CD4-positive, alpha-beta memory T cell (primary cell): ENCODE measurements at regions not wholly inside any gene's neighbourhood (a gene's known extent, or its start where the extent isn't known, plus 50 kb on each side); places are given as distances from the start of the nearest gene placed in this dataset.
"Not testable (repeated sequence)": the region's sequence is repeated elsewhere in the genome, so short reads cannot be mapped to it uniquely, and the experiment has no call there.

Experiments used
- CTCF ChIA-PET: fragments of 350-600 bp; sonication (Branson Sonifier 250); formaldehyde crosslinking; loops from one replicate; lab custom pipeline; 2021; ENCODE audit warnings: inconsistent platforms; ENCODE audit not compliant: partially characterized antibody; lab: Charles Lee
- POLR2A ChIA-PET: fragments of 350-600 bp; sonication (Branson Sonifier 250); formaldehyde crosslinking; loops from one replicate; lab custom pipeline; 2021; ENCODE audit not compliant: partially characterized antibody; lab: Charles Lee
- DNase-seq, 5 donors: peaks; one replicate each; pipeline versions ENCODE4 v3.0.0 to v3.0.0-alpha.2; 2020 to 2022; ENCODE audit warnings: mixed read lengths in 1 of 5
- H3K27ac ChIP-seq: one replicate; pipeline ENCODE4 v1.7.0; 2013; ENCODE audit warnings: low read depth, low read length
- H3K27me3 ChIP-seq: 2 replicates; pipeline ENCODE4 v1.7.0; 2013; ENCODE audit warnings: mild to moderate bottlenecking, low read length, moderate library complexity; ENCODE audit not compliant: insufficient read depth
- H3K36me3 ChIP-seq: 2 replicates; pipeline ENCODE4 v1.7.0; 2013; ENCODE audit warnings: mild to moderate bottlenecking, low read length, moderate library complexity; ENCODE audit not compliant: insufficient read depth
- H3K4me1 ChIP-seq: 2 replicates; pipeline ENCODE4 v1.7.0; 2013; ENCODE audit warnings: mild to moderate bottlenecking, low read length, moderate library complexity; ENCODE audit not compliant: insufficient read depth
- H3K4me3 ChIP-seq, 2 donors: one replicate each; pipeline ENCODE4 v1.7.0; 2013; ENCODE audit warnings: low read length in 2 of 2, mild to moderate bottlenecking in 1 of 2
- H3K9me3 ChIP-seq, 2 donors: one replicate each; pipeline ENCODE4 v1.7.0; 2013; ENCODE audit warnings: low read length in 2 of 2, control low read depth in 1 of 2; ENCODE audit not compliant: control insufficient read depth in 1 of 2
- H3K27ac Mint-ChIP-seq, 7 donors: one replicate each; pipeline ENCODE4 v1.8.0; 2020 to 2021; ENCODE audit warnings: mixed read lengths in 7 of 7, mild to moderate bottlenecking in 6 of 7, inconsistent platforms in 3 of 7, moderate library complexity in 3 of 7
- H3K27me3 Mint-ChIP-seq, 2 donors: one replicate each; pipeline ENCODE4 v1.8.0; 2020 to 2021; ENCODE audit warnings: mixed read lengths in 2 of 2
- H3K36me3 Mint-ChIP-seq, 2 donors: one replicate each; pipeline ENCODE4 v1.8.0; 2020 to 2021; ENCODE audit warnings: mixed read lengths in 2 of 2, inconsistent platforms in 1 of 2, mild to moderate bottlenecking in 1 of 2
- H3K4me1 Mint-ChIP-seq, 4 donors: one replicate each; pipeline ENCODE4 v1.8.0; 2020 to 2021; ENCODE audit warnings: mixed read lengths in 4 of 4, mild to moderate bottlenecking in 1 of 4
- H3K4me3 Mint-ChIP-seq, 8 donors: one replicate each; pipeline ENCODE4 v1.8.0; 2020 to 2021; ENCODE audit warnings: mixed read lengths in 8 of 8, mild to moderate bottlenecking in 7 of 8, moderate library complexity in 6 of 8, inconsistent platforms in 3 of 8
- H3K9me3 Mint-ChIP-seq, 8 donors: one replicate each; pipeline ENCODE4 v1.8.0; 2020 to 2021; ENCODE audit warnings: mixed read lengths in 8 of 8, mild to moderate bottlenecking in 5 of 8, inconsistent platforms in 3 of 8, moderate library complexity in 1 of 8
- intact Hi-C: fragments of 100-400 bp; cut with micrococcal nuclease; formaldehyde crosslinking; loops from one replicate; pipeline ENCODE4 v1.15.1; 2023

DNA sequence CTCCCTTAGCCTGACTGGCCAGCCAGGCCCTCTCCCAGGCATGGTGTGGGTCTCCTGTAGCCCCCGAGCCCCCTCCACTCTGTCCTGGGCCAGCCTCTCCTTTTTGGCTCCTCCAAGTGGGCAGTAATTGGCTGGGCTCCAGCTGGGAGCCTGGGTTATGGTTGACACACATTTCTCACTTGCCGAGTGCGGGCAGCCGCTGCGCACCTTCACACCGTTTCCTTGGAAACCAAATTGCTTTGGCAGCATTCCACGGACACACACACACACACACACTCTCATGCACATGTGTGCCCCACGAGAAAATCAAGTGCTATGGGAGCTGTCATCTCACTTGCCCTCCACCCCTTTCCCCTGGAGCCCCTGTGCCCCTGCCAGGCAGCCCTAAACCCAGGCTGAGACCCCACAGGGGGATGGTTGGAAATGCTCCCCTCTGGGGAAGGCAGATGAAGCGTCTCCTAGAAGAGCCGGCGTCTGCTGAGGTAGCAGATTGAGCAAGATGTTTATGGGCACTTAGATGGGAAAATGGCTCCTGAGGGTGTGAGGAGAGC is 402.7 kb upstream of the TNRC6C start:
- CTCF ChIA-PET = no interaction called here
- H3K27ac Mint-ChIP-seq = no peak overlapping the region
- DNase-seq = peak in 1 of 5 donors; percentile 6

DNA sequence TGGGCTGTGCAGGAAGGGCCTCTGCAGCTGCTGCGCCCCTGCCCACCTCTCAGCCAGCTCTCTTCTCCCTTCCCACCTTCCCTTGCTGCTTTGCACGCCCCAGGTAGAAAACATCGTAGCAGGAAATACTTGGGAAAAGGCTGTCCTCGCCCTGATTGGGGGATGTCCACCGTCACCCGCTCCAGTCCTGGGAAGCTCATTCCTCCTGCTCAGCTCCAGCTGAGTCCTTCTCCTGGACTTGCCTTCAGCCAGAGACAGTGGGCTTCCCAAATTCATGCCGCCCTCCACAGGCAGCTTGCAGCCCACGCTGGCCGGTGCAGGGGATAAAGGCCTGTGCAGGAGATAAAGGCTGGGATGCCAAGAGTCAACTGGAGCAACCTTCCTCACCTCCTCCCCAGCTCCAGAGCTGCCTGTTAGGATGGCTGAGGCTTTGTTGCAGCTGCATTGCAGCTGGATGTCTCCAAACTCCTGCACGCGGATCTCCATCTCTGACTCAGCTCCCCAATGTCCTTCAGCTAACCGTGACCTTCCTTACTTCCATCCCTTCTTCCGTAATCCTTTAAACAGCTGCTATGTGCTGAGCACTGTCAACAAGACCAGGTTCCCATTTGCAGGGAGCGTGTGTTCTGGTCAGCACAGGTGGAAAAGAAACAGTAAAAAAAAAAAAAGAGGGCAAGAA is 402.0 kb upstream of the TNRC6C start:
- H3K36me3 Mint-ChIP-seq = no peaks in the 10 kb centered on the region
- H3K4me3 Mint-ChIP-seq = no peak overlapping the region
- no peak for DNase-seq
- Histone ChIP-seq H3K27ac (no peak overlapping the region), H3K36me3 (no peaks in the 10 kb centered on the region), H3K4me3 (no peak overlapping the region), H3K4me1 (no peaks in the 10 kb centered on the region), H3K27me3 (no peaks in the 10 kb centered on the region), H3K9me3 (no peaks in the 10 kb centered on the region)
- ChIA-PET CTCF (no interaction called here), POLR2A (no interaction called here)
- H3K4me1 Mint-ChIP-seq = no peaks in the 10 kb centered on the region
- H3K27ac Mint-ChIP-seq = no peak overlapping the region
- H3K27me3 Mint-ChIP-seq = peaks cover 5 to 6% of the 10 kb centered on the region in 2 donors
- no peaks in the 10 kb centered on the region for H3K9me3 Mint-ChIP-seq
- intact Hi-C loops = no loop called here

More for the DNA sequence above, 402.7 kb upstream of the TNRC6C start:
- peaks cover 0 to 1% (median 0%) of the 10 kb centered on the region in 4 donors for H3K4me1 Mint-ChIP-seq
- Histone ChIP-seq H3K9me3 (no peaks in the 10 kb centered on the region), H3K27ac (no peak overlapping the region), H3K4me1 (no peaks in the 10 kb centered on the region), H3K4me3 (no peak overlapping the region), H3K36me3 (no peaks in the 10 kb centered on the region), H3K27me3 (no peaks in the 10 kb centered on the region)
- peaks cover 5 to 6% of the 10 kb centered on the region in 2 donors for H3K27me3 Mint-ChIP-seq
- intact Hi-C loops = no loop called here
- no peaks in the 10 kb centered on the region for H3K9me3 Mint-ChIP-seq
- POLR2A ChIA-PET = no interaction called here
- no peaks in the 10 kb centered on the region for H3K36me3 Mint-ChIP-seq
- H3K4me3 Mint-ChIP-seq = no peak overlapping the region

DNA sequence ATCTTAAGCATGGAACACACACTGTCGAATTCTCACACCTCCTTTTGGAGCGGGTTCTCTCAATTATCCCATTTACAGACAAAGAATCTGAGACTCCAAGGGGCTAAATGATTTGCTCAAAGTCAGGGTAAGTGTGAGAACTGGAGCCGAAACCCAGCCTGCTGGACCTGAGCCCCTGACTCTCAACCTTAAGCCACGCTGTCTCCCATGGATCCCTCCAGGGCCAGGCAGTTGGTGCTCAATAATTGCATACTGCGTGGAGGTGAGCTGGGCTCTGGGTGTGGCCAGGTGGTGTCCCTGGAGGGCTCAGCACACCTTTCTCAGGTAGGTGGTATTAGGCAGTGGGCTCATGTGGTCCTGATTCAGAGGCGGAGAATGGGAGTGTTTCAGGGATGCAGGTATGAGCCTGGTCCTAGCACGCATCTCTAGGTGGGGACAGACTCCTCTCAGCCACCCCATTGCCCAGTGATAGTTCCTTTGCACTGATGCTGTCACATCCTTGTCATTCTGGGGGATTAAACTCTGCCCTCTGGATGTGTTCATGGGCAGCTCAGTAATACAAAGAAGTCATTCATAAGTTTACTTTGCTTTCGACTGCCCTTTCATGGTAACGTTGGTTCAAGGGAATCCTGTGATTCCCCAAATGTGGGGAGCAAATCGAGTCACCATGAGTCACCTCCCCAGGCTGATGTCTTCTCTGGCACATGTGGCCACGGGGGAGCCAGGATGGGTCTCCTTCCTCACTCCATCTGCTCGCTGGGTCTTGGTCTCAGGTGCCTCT is 399.5 kb upstream of the TNRC6C start:
- H3K9me3 Mint-ChIP-seq = no peaks in the 10 kb centered on the region
- no peak overlapping the region for H3K4me3 Mint-ChIP-seq
- H3K36me3 Mint-ChIP-seq = no peaks in the 10 kb centered on the region
- Histone ChIP-seq H3K27me3 (no peaks in the 10 kb centered on the region), H3K4me3 (no peak overlapping the region), H3K36me3 (no peaks in the 10 kb centered on the region), H3K4me1 (no peaks in the 10 kb centered on the region), H3K9me3 (no peaks in the 10 kb centered on the region), H3K27ac (no peak overlapping the region)
- DNase-seq = no peak
- peaks cover 6 to 8% of the 10 kb centered on the region in 2 donors for H3K27me3 Mint-ChIP-seq
- H3K4me1 Mint-ChIP-seq = no peaks in the 10 kb centered on the region
- POLR2A ChIA-PET = no interaction called here
- intact Hi-C loops = no loop called here
- CTCF ChIA-PET = no interaction called here
- H3K27ac Mint-ChIP-seq = peak overlapping the region in 1 of 7 donors; percentile 59

DNA sequence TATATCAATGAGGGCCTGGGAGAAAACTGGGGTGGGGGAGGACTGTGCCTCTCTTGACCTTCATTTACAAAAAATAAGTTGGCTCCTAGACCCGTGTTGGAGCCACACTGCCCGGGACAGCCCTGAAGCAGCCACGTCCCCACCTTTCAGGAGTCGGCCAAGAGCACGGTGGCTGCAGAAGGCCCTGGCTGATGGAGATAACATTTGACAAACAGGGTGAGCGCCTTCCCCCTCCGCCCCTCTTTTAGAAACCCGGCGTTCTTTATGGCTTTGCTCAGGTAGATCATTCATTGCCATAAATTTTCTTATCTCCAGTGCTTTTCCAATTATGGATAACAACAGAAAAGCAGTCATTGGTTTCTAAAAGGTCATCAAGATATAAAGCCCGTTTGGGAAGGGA is 398.1 kb upstream of the TNRC6C start:
- H3K27ac ChIP-seq = no peak overlapping the region
- no peaks in the 10 kb centered on the region for H3K4me1 ChIP-seq
- no peaks in the 10 kb centered on the region for H3K9me3 ChIP-seq
- ChIA-PET POLR2A (no interaction called here), CTCF (no interaction called here)
- Mint-ChIP-seq H3K27me3 (peaks cover 6 to 10% of the 10 kb centered on the region in 2 donors), H3K4me3 (no peak overlapping the region), H3K27ac (no peak overlapping the region), H3K36me3 (no peaks in the 10 kb centered on the region), H3K4me1 (no peaks in the 10 kb centered on the region), H3K9me3 (no peaks in the 10 kb centered on the region)
- intact Hi-C loops = no loop called here
- H3K27me3 ChIP-seq = no peaks in the 10 kb centered on the region
- DNase-seq = no peak
- no peaks in the 10 kb centered on the region for H3K36me3 ChIP-seq
- no peak overlapping the region for H3K4me3 ChIP-seq

DNA sequence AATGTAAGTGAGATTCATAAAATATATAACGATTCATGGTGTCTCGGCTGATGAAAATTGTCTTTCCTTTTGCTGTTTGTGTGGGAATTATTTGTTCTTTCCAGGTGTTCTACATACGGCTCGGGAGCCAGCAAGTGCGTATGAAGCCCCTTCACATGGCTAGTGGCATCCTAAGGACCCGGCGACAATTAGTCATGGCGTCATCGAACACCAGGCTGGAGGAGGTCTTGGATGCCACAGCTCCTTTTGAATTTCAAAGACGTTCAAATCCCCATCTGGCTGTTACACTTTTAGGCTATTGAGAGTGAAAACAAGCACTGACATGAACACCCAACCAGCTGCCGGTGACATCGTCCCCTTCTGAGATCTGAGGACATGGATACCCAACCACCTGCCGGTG is 397.7 kb upstream of the TNRC6C start:
- Mint-ChIP-seq H3K4me3 (no peak overlapping the region), H3K27ac (no peak overlapping the region), H3K4me1 (no peaks in the 10 kb centered on the region), H3K9me3 (no peaks in the 10 kb centered on the region), H3K36me3 (no peaks in the 10 kb centered on the region), H3K27me3 (peaks cover 6 to 10% of the 10 kb centered on the region in 2 donors)
- no peaks in the 10 kb centered on the region for H3K9me3 ChIP-seq
- no peaks in the 10 kb centered on the region for H3K27me3 ChIP-seq
- ChIA-PET POLR2A (no interaction called here), CTCF (no interaction called here)
- H3K27ac ChIP-seq = no peak overlapping the region
- no peaks in the 10 kb centered on the region for H3K4me1 ChIP-seq
- intact Hi-C loops = no loop called here
- H3K36me3 ChIP-seq = no peaks in the 10 kb centered on the region
- no peak for DNase-seq
- H3K4me3 ChIP-seq = no peak overlapping the region

DNA sequence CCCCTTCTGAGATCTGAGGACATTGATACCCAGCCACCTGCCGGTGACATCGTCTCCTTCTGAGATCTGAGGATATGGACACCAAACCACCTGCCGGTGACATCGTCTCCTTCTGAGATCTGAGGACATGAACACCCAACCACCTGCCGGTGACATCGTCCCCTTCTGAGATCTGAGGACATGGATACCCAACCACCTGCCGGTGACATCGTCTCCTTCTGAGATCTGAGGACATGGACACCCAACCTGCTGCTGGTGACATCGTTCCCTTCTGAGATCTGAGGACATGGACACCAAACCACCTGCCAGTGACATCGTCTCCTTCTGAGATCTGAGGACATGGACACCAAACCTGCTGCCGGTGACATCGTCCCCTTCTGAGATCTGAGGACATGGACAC is 396.1 kb upstream of the TNRC6C start:
- H3K36me3 ChIP-seq, H3K4me1 ChIP-seq, H3K4me3 Mint-ChIP-seq, intact Hi-C loops, H3K4me3 ChIP-seq, POLR2A ChIA-PET, H3K27ac Mint-ChIP-seq, H3K9me3 Mint-ChIP-seq, H3K36me3 Mint-ChIP-seq, H3K4me1 Mint-ChIP-seq, H3K9me3 ChIP-seq, H3K27ac ChIP-seq, H3K27me3 ChIP-seq, DNase-seq: not testable (repeated sequence)
- CTCF ChIA-PET = interaction anchor here (1.3 kb wide), 1 partner anchor 20 kb away, joined by 7 read pairs; no protein-coding TSS in a partner anchor
- peaks cover 4 to 12% of the 10 kb centered on the region in 2 donors for H3K27me3 Mint-ChIP-seq

DNA sequence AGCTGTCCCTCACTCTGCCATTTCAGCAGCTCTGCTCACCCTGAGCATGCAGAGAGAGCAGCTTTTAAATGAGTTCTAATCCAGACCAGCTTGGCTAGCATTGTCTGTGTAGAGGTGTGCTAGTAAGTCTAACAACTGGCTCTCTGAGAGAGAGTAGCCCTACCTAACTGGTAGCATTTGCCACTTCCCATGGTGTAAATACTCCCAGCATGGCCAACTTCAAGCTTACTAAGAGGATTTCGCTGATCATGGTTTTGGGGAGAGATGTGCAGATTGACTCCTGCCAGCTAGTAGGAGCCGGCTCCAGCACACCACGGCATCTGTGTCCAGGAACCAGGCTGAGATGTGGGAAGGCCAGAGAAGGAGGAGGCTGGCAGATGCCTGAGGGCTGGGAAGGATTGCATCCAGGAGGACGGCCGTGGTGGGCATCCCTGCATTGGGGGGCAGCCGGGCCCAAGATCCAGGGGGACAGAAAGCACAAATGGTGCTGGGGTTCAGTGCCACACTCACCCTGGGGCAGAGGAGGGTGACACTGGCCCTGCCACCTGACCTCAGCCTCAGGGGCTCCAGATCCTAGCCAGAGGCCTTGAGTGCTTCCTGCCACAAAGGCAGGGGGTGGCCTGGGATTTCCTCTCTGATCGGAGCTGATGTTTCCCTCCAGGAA is 394.9 kb upstream of the TNRC6C start:
- CTCF ChIA-PET = interaction anchor here (1.3 kb wide), 1 partner anchor 21 kb away, joined by 7 read pairs; no protein-coding TSS in a partner anchor

More for the DNA sequence above, 394.9 kb upstream of the TNRC6C start:
- Mint-ChIP-seq H3K27ac (peak overlapping the region in 1 of 7 donors; percentile 10), H3K9me3 (no peaks in the 10 kb centered on the region), H3K4me3 (no peak overlapping the region), H3K4me1 (no peaks in the 10 kb centered on the region), H3K36me3 (no peaks in the 10 kb centered on the region), H3K27me3 (peaks cover 7 to 17% of the 10 kb centered on the region in 2 donors)
- POLR2A ChIA-PET = no interaction called here
- intact Hi-C loops = no loop called here
- Histone ChIP-seq H3K9me3 (no peaks in the 10 kb centered on the region), H3K27me3 (no peaks in the 10 kb centered on the region), H3K27ac (no peak overlapping the region), H3K4me1 (no peaks in the 10 kb centered on the region), H3K4me3 (no peak overlapping the region), H3K36me3 (no peaks in the 10 kb centered on the region)
- DNase-seq = no peak
